Right lobe of liver (tissue), 6 donors: ENCODE measurements at regions not wholly inside any gene's neighbourhood (a gene's known extent, or its start where the extent isn't known, plus 50 kb on each side); places are given as distances from the start of the nearest gene placed in this dataset.

ENCODE experiments used
- ATAC-seq, 4 donors: fragments of 200-7000 bp; cut with Tn5 transposase; one replicate each; pipeline ENCODE4 v1.9.1; 2020; ENCODE audit warnings: mild to moderate bottlenecking in 4 of 4, moderate library complexity in 4 of 4
- DNase-seq, 3 donors: peaks; one replicate each; pipeline ENCODE4 v3.0.0-alpha.2; 2020
- H3K27ac ChIP-seq, 3 donors: fragments of 200-600 bp; one replicate each; pipeline ENCODE4 v1.8.0; 2022
- H3K27me3 ChIP-seq, 2 donors: fragments of 200-600 bp; one replicate each; pipeline ENCODE4 v1.8.0; 2022
- H3K36me3 ChIP-seq, 4 donors: fragments of 200-600 bp; sonication (generic) in 1 of 4; one replicate each; pipeline versions ENCODE4 v1.5.1 to v1.8.0; 2017 to 2022; ENCODE audit warnings: control low read depth in 1 of 4
- H3K4me1 ChIP-seq, 4 donors: fragments of 200-600 bp; sonication (generic) in 1 of 4; one replicate each; pipeline versions ENCODE4 v1.5.1 to v1.8.0; 2017 to 2022; ENCODE audit warnings: control low read depth in 1 of 4
- H3K4me3 ChIP-seq, 3 donors: fragments of 200-600 bp; one replicate each; pipeline ENCODE4 v1.8.0; 2022
- H3K9me3 ChIP-seq, 4 donors: fragments of 200-600 bp; sonication (generic) in 1 of 4; one replicate each; pipeline versions ENCODE4 v1.5.1 to v1.8.0; 2017 to 2022; ENCODE audit warnings: control low read depth in 1 of 4
- CTCF ChIP-seq, 4 donors: fragments of 200-600 bp in 3 of 4; fragments of 450-650 bp in 1 of 4; IDR thresholded peaks; one replicate each; pipeline versions ENCODE4 v1.5.1 to v1.8.0; 2016 to 2022; ENCODE audit warnings: antibody characterized with exemption in 4 of 4, mild to moderate bottlenecking in 2 of 4
- POLR2A ChIP-seq: fragments of 450-650 bp; IDR thresholded peaks from one replicate; pipeline ENCODE4 v1.6.1; 2017; ENCODE audit warnings: antibody characterized with exemption, mild to moderate bottlenecking
- WGBS: methylation state at CpG from one replicate; pipeline ENCODE4 v1.1.6; 2018; ENCODE audit warnings: low coverage, low lambda C conversion rate; ENCODE audit not compliant: insufficient coverage; ENCODE audit errors: missing lambda C conversion rate; 5-methylcytosine and 5-hydroxymethylcytosine counted together
- intact Hi-C, 2 donors: fragments of 100-400 bp; cut with DNase I; formaldehyde crosslinking; loops; one replicate each; pipeline versions ENCODE4 v1.11.2 to v1.14.1; 2022
- donor health status: DM: no; HTN: yes; CAD: no.
- donor health status: DM: no; HTN: no; CAD: no.
- donor health status: DM: no; HTN: no; CAD: no.
- donor health status: DM: no; HTN: yes; CAD: no.
- donor health status: DM: no; HTN: yes; CAD: no.

GRCh38 chr20:37615340-37616109 is 78.3 kb upstream of the CTNNBL1 start:
- no peaks in the 10 kb centered on the region for H3K9me3 ChIP-seq
- H3K27me3 ChIP-seq: no peaks in the 10 kb centered on the region
- no peaks in the 10 kb centered on the region for H3K36me3 ChIP-seq
- no peak overlapping the region for H3K4me3 ChIP-seq
- TF ChIP-seq POLR2A (no peak), CTCF (IDR thresholded peaks at IDR 0.05) (peak in 3 of 4 donors; percentile 26 to 44 (median 42))
- H3K27ac ChIP-seq: no peak overlapping the region
- H3K4me1 ChIP-seq: no peaks in the 10 kb centered on the region
- intact Hi-C loops: no loop called here
- no peak for DNase-seq
- ATAC-seq: peak in 2 of 4 donors; percentile 50 to 80
- 30% methylated on average over 5 of the region's 5 CpGs for WGBS

GRCh38 chr20:37611852-37612251 is 82.0 kb upstream of the CTNNBL1 start:
- no peaks in the 10 kb centered on the region for H3K27me3 ChIP-seq
- 100% methylated on average over 1 of the region's 1 CpG for WGBS
- intact Hi-C loops: no loop called here

GRCh38 chr20:37611346-37611745 is 82.5 kb upstream of the CTNNBL1 start:
- no peak for TF ChIP-seq CTCF (IDR thresholded peaks at IDR 0.05)
- no peak for TF ChIP-seq POLR2A
- ATAC-seq (no peak), DNase-seq (no peak)
- Histone ChIP-seq H3K4me1 (no peaks in the 10 kb centered on the region), H3K36me3 (no peaks in the 10 kb centered on the region), H3K4me3 (no peak overlapping the region), H3K27ac (no peak overlapping the region), H3K9me3 (no peaks in the 10 kb centered on the region), H3K27me3 (no peaks in the 10 kb centered on the region)
- 62% methylated on average over 9 of the region's 9 CpGs for WGBS
- intact Hi-C loops: no loop called here

More at GRCh38 chr20:37611852-37612251, 82.0 kb upstream of the CTNNBL1 start:
- Histone ChIP-seq H3K4me1 (no peaks in the 10 kb centered on the region), H3K9me3 (no peaks in the 10 kb centered on the region), H3K36me3 (no peaks in the 10 kb centered on the region), H3K27ac (no peak overlapping the region), H3K4me3 (no peak overlapping the region)
- no peak for TF ChIP-seq CTCF (IDR thresholded peaks at IDR 0.05)
- ATAC-seq (no peak), DNase-seq (no peak)

GRCh38 chr20:37610203-37610798 is 82.6 kb upstream of the BLCAP start:
- no peak overlapping the region for H3K4me3 ChIP-seq
- H3K9me3 ChIP-seq: no peaks in the 10 kb centered on the region
- no peak for ATAC-seq
- 66% methylated on average over 9 of the region's 14 CpGs for WGBS
- H3K27ac ChIP-seq: no peak overlapping the region
- H3K4me1 ChIP-seq: no peaks in the 10 kb centered on the region
- DNase-seq: no peak
- intact Hi-C loops: no loop called here
- no peaks in the 10 kb centered on the region for H3K36me3 ChIP-seq
- no peaks in the 10 kb centered on the region for H3K27me3 ChIP-seq
- TF ChIP-seq POLR2A (no peak), CTCF (IDR thresholded peaks at IDR 0.05) (no peak)
